Stimulated activated CD8-positive, alpha-beta memory T cell treated with anti-CD3 and anti-CD28 coated beads, Interleukin-15, amount 100 ng/mL, for 1 hour (primary cell): ENCODE measurements at regions not wholly inside any gene's neighbourhood (a gene's known extent, or its start where the extent isn't known, plus 50 kb on each side); places are given as distances from the start of the nearest gene placed in this dataset.
"Not testable (repeated sequence)": the region's sequence is repeated elsewhere in the genome, so short reads cannot be mapped to it uniquely, and the experiment has no call there.

Source experiments
- DNase-seq: peaks from one replicate; pipeline ENCODE4 v3.0.0-alpha.2; 2020; ENCODE audit warnings: low read depth

GRCh38 chr3:36077320-36077719 lies 303.0 kb upstream of the STAC start:
- DNase-seq: no peak

GRCh38 chr3:36082958-36083357 lies 297.3 kb upstream of the STAC start:
- DNase-seq: not testable (repeated sequence)

- no peak for DNase-seq
Observed at GRCh38 chr3:36095238-36095637, 285.1 kb upstream of the STAC start.

- no peak for DNase-seq
Observed at GRCh38 chr3:36097209-36097608, 283.1 kb upstream of the STAC start.

- DNase-seq: no peak
Observed at GRCh38 chr3:36114353-36114752, 266.0 kb upstream of the STAC start.

- no peak for DNase-seq
Observed at GRCh38 chr3:36124118-36124796, 256.0 kb upstream of the STAC start.

GRCh38 chr3:36132214-36132613 lies 248.1 kb upstream of the STAC start:
- no peak for DNase-seq

- DNase-seq: no peak
Observed at GRCh38 chr3:36135863-36136262, 244.4 kb upstream of the STAC start.

GRCh38 chr3:36142746-36143145 lies 237.6 kb upstream of the STAC start:
- no peak for DNase-seq

- DNase-seq: no peak
Observed at GRCh38 chr3:36146404-36146803, 233.9 kb upstream of the STAC start.

- DNase-seq: no peak
Observed at GRCh38 chr3:36147934-36148558, 232.3 kb upstream of the STAC start.

GRCh38 chr3:36149447-36149865 lies 230.8 kb upstream of the STAC start:
- no peak for DNase-seq

GRCh38 chr3:36155515-36155914 lies 224.8 kb upstream of the STAC start:
- DNase-seq: no peak

- no peak for DNase-seq
Observed at GRCh38 chr3:36164400-36164799, 215.9 kb upstream of the STAC start.

GRCh38 chr3:36165509-36166290 lies 214.6 kb upstream of the STAC start:
- DNase-seq: no peak

- DNase-seq: no peak
Observed at GRCh38 chr3:36166477-36166876, 213.8 kb upstream of the STAC start.

- DNase-seq: no peak
Observed at GRCh38 chr3:36172699-36173098, 207.6 kb upstream of the STAC start.

GRCh38 chr3:36175113-36175812 lies 205.0 kb upstream of the STAC start:
- no peak for DNase-seq

- no peak for DNase-seq
Observed at GRCh38 chr3:36175916-36176461, 204.3 kb upstream of the STAC start.

- DNase-seq: no peak
Observed at GRCh38 chr3:36178018-36178417, 202.3 kb upstream of the STAC start.

GRCh38 chr3:36182024-36182423 lies 198.3 kb upstream of the STAC start:
- no peak for DNase-seq

- not testable (repeated sequence) for DNase-seq
Observed at GRCh38 chr3:36187197-36187596, 193.1 kb upstream of the STAC start.
